HG02588 (cell line): ENCODE measurements at regions not wholly inside any gene's neighbourhood (a gene's known extent, or its start where the extent isn't known, plus 50 kb on each side); places are given as distances from the start of the nearest gene placed in this dataset.
"Not testable (repeated sequence)": the region's sequence is repeated elsewhere in the genome, so short reads cannot be mapped to it uniquely, and the experiment has no call there.

Experiments used
- ATAC-seq: cut with Tn5 transposase; IDR thresholded peaks from one replicate; pipeline ENCODE4 v1.9.1; 2021; ENCODE audit warnings: mild to moderate bottlenecking, moderate library complexity; ENCODE audit not compliant: unreplicated experiment

DNA sequence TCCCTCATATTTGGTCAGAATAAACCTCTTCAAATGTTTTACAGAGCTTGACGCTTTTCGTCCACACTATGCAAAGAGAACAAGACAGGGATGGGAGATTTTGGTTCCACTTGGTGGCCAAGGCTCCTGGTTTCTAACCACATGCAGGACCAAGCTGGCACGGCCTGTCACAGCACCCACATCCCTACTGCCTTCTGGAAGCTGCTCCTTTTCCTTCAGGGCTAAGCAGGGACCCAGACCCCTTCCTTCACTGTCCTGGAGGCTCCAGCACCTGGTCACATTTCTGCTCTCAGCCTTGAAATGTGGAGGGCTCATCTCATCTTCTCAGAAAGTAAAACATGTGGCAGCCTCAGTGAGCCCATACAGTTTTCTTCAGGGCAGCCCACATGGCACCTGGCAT, 50.4 kb upstream of the ARHGEF7 start:
- no peak for ATAC-seq

DNA sequence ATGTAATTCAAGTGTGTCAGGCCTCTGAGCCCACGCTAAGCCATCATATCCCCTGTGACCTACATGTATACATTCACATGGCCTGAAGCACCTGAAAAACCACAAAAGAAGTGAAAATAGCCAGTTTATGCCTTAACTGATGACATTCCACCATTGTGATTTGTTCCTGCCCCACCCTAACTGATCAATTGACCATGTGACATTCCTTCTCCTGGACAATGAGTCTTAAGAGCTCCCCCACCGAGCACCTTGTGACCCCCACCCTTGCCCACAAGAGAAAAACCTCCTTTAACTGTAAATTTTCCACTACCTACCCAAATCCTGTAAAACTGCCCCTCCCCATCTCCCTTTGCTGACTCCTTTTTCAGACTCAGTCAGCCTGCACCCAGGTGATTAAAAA, 52.1 kb upstream of the ARHGEF7 start:
- no peak for ATAC-seq

DNA sequence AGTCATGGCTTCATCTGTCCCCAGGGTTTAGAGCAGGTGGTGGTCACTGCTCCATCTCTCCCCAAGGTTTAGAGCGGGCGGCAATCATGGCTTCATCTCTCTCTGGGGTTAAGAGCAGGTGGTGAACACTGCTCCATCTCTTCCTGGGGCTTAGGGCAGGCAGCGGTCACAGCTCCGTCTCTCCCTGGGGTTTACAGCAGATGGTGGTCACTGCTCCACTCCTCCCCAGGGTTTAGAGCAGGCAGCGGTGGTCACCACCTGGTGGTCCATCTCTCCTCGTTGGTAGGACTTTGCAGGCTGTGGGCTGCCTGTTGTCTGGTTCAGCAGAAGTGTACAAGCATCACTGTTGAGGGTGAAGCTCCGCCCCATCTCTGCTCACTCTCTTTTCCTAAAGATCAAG, 52.8 kb upstream of the ARHGEF7 start:
- no peak for ATAC-seq

DNA sequence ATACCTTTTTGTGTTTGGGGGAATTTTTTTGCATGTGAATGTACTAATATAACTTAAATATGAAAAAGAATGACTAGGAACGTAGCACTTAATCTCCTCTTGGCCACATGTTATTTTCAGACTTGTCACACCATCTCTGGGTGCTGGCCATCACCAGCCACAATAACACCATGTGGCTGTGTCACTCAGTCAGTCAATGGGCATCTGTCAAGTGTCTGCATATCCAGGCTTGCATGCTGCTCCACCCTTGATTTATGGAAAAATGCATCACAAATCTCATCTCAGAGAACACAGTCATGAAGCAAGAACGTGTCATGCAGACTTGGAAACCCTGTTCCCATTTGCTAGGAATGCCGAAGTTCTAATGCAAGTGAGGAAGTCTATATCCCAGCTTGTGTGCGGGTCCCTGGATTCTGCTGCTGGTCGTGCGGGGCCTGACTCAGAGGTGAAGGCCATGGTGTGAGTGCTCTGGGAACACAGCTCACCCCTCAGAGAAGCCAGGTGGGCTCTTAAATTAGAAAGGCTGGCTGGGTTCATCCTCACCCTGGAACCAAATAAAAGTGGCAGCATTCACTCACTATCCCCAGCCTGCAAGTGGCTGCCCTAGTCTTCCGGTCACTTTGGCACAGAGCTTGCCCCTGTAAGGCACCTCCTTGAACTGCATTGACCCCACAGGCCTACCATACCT, 53.6 kb upstream of the ARHGEF7 start:
- no peak for ATAC-seq

DNA sequence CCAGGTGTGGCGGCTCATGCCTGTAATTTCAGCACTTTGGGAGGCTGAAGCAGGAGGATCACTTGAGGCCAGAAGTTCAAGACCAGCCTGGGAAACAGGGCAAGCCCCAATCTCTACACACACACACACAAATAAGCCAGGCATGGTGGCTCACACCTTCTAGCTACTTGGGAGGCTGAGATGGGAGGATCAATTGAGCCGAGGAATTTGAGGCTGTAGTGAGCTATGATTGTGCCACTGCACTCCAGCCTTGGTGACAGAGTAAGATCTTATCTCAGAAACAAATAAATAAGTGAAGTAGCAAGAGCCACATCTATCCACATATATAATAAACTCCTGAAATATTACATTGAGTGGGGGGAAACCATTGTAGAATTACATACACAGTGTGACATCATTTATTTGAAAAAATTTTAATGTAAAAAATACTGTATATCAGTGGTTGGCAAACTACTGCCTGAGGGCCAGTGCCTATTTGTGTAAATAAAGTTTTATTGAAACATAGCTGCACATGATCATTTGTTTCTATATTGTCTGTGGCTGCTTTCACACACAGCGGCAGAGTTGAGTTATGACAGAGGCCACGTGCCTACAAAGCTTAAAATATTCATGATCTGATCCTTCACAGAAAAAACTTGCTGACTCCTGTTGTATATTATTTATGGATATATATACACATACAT, 54.7 kb upstream of the ARHGEF7 start:
- no peak for ATAC-seq

DNA sequence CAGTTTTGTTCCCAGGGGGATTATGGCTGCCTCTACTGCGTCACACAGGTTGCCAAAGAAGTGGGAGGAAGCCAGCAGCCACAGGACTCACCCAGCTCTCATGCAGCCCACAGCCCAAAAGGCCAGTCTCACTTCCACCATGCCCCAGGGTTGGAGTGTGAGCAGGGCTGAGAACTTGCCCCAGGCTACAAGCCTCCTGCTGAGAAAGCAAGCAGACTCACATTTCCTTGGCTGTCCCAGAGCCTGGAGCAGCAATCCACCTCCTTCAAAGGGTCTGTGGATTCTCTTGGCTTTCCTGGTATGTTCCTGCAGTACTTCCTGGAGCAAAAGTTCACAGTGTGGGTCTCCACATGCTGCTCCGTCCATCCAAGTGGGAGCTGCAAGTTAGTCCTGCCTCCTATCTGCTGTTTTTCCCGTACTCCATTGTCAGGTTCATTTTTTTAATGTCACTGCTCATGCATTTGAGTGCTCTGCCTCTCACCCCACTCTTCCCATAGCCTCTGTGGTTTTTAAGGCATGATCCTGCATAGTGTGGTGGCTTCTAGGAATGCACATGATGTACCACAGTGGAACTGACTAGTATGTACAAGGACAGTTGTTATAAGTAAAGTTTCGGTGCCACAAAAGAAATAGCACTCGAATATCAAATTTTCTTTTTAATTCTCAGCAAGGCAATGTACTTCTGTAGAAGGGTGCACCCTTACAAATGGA, 56.2 kb upstream of the ARHGEF7 start:
- ATAC-seq: no peak

DNA sequence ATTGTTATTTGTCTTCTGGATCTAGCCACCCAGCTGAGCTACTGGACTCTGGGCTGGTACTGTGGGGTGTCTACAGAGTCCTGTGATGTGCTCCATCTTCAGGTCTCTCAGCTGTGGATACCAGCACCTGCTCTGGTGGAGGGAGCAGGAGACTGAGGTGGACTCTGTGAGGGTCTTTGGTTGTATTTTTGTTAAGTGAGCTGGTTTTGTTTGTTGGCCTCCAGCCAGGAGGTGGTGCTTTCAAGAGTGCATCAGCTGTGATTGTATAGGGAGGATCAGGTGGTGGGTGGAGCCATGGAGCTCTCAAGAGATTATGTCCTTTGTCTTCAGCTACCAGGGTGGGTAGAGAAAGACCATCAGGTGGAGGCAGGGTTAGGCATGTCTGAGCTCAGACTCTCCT, 56.8 kb upstream of the ARHGEF7 start:
- not testable (repeated sequence) for ATAC-seq

DNA sequence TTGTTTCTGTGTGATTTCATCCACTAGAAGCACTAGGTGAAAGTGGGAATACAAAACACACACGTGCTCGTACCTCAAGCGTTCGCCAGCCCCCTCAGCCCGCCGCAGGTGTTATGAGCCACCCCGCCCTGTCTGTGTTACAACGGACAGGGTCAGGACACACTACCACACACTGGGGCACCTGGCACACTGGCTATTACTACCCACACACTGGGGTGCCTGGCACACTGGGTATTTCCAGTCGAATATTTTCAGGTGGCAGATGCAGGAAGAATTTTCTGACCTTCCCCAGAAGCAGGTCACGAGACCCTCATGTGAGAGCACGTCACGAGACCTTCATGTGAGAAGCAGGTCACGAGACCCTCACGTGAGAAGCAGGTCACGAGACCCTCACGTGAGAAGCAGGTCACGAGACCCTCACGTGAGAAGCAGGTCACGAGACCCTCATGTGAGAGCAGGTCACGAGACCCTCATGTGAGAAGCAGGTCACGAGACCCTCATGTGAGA, 63.3 kb upstream of the ARHGEF7 start:
- ATAC-seq: not testable (repeated sequence)

DNA sequence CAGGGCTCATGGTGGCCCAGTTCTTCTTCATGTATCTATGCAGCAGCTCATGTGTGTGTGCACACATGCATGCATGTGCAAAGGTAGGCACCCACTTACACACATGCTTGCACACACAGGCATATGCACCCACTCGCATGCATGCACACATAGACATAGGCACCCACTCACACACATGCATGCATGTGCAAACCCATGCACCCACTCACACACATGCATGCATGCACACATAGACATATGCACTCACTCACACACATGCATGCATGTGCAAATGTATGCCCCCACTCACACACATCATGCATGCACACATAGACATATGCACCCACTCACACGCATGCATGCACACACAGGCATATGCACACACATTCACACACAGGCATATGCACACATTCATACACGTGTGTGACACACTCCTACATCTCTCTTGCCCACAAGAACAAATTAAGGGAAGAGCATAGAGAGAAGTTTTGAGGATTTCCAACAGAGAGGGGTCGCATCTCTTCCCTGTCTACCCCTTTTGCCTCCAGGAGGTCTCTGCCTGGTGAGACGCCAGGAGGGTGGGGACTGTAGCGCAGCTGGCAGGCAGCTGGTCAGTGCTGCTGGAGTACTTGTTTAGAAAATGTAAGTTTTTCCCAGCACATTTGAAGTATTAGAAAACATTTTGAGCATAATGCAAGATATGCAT, 63.9 kb upstream of the ARHGEF7 start:
- no peak for ATAC-seq

DNA sequence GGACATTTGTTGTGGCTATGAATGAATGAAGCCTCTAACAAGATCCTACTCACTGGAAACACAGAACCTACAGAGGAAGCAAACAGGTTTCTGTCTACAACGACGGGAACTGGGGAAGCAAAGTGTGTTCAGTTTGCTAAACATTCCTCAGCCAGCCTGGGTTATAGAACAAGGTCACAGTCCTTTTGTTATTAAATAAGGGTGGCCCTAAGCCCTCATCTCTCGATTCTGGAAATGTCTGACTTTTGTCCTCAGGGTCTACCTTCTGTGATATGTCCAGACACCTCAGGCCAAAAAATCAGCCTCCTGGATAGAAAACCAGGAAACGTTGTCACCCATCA, 64.6 kb upstream of the ARHGEF7 start:
- ATAC-seq: no peak

DNA sequence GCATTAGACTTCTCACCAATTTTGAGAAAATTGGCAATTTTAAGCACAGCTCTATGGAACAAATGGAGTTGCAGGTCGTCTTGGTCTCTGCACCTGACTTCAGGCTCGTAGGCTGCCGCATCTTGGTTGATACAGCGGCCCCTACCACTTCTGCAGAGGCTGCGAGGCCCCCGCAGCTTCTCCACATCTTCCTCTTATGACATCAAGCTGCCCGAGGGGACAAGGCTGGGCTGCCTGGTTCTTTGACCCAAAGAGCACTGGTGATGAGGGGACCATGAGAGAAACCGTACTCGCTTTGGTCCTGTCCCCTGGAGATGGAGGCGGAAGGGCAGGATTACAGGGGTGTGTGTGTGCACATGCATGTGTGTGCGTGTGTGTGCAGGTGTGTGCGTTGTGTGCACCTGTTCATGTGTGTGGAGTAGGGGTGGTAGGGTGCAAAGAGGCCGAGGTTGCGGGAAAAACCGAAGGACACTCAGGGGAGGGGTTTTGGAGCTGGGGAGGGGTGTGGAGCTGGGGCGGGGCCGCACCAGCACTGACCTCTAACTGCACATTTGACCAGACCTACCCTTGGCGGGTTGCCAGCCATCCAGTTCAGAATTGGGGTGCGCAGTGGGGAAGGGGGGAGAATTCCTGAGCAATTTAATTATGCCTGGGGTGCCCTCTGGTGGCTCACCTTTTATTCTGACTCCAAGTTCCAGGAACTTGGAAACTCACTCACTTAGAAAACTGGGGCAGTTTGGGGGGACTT, 65.1 kb upstream of the ARHGEF7 start:
- ATAC-seq: no peak

DNA sequence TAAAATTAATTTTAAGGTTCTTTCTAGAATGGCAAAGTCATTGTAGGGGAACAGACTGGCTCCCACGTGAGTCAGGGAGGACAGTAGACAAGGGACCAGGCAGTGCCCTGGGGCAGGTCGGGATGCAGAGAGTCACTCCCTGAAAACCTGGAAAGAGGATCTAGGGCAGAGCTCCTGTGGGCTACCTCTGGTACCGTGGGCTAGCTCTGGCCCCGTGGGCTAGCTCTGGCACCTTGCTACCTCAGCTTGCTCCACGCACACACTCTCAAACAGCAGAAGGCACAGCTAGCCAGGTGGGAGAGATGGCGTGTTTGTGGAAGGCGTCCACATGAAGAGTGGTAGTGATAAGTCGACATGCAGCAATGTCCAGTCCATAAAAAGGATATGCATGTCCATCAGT, 66.7 kb upstream of the ARHGEF7 start:
- ATAC-seq: no peak

DNA sequence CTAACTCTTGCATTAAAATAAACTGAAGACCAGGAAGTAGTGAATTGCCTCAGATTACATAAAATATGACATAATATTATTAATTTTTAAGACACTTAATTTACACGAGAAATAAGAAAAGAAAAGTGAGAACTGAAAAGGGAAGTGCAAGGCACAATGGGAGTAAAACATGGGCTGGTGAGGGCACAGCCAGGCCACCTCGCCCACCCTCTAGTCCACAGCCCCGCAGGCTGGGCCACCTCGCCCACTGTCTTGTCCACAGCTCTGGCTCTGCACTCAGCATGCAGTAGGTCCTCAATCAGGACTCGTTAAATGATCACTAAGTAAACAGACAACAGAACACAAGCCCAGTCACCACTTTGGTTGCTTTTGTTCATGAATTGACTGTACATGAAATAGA, 67.8 kb upstream of the ARHGEF7 start:
- ATAC-seq: no peak

DNA sequence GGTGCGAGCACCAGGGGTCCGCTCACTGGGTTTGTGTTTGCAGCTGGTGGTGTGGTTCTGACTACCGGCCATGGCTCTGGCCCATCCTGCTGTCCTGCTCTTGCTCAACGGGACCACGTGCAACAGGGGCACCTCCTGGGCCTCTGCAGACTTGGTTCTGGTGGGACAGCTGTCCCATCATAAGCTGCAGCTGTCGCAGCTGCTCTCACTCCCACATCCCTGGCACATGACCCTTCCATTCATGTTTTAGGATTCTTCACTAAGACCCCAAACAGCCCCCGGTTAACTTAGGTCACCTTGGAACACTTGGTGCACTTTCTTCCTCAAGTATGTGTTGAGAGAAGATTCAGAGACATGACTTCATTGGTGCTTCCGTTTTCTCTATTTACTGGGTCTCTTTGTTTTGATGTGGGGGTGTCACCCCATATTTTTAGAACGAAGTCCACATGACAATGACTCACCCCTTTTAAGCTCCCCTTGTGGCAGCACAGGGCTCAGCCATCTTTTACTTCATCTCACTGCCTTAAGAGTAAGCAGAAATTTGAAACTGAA, 68.4 kb upstream of the ARHGEF7 start:
- no peak for ATAC-seq

DNA sequence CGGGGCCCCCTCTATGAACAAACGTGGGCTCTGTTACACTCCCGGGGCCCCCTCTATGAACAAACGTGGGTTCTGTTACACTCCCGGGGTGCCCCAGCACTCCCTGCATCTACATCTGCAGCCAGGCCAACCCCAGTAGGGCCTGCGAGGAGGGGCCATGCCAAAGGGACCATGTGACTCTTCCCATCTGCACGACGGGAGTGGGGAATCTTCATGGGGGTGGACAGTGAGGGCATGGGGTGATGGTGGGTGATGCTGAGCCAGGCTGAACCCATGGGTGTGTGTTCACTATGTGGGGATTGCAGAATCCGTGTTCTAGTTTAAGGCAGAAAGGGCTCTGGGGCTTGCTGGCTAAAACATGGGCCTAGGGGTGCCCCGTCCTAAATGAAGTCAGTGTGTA, 69.9 kb upstream of the ARHGEF7 start:
- ATAC-seq: no peak

DNA sequence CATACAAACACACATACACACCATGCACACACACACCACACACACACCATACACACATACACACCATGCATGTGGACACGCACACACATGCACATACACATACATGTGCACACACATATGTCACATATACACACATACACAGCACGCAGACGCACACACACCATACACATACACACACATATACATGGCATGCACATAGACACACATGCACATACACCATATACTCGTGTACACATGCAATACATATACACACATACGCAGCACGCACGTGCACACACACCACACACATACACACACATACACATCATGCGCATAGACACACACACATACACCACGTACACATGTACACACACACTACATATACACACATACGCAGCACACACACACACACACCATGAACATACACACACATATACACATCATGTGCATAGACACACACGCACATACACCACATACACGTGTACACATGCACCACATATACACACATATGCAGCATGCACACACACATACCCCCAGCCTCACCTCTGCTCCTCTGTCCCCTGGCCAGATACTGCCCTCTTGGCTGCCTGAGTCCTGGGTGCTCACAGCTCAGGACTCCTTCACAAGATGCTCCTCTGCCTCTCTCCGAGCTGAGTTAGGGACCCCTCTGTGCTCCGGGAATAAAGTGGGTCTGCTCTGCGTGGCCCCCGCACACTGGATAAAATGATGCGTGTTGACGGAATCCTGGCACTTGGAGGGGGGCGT, 70.9 kb upstream of the ARHGEF7 start:
- no peak for ATAC-seq

DNA sequence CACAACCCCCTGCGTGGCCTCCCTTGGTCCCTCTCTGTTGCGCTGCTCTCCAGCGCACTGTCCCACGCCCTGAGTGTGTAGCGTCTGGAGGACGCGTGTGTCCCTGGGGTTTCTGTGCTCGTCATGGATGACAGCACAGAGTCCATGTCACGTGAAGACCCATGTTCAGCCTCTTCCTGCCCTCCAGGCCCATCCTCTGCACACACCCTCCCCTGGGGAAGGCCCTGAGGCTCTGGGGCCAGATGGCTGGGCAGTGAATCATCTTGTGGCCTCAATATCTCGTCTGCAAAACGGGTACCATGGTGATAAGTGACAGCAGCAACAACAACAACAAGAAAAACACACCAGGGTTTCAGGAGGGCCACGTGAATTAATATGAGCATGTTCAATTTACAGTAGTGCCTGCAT, 71.5 kb upstream of the ARHGEF7 start:
- no peak for ATAC-seq

DNA sequence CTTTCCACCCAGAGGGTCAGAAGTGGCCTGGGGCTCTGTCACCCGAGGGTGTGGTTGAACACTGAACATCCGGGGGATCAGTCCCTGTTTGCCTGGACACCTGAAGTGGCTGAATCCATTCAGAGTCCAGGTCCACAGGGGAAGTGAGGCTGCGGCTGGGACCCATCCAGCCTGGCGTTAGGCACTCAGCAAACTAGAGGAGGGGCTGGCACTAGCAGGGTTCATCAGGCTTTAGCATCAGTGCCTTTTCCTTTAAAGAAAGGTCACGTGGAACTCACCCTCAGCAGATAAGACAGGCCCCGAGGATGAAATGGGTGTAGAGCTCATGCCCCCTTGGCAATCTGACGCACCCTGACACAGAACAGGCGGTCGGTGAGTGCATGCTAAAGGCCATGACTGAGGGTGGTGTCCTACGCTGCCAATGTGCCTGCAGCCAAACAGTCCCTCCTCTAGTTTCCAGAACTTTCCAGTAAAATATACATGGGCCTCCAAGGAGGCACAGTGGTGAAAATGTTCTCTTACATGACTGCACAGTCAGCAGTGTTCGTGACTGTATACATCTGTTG, 72.4 kb upstream of the ARHGEF7 start:
- no peak for ATAC-seq

DNA sequence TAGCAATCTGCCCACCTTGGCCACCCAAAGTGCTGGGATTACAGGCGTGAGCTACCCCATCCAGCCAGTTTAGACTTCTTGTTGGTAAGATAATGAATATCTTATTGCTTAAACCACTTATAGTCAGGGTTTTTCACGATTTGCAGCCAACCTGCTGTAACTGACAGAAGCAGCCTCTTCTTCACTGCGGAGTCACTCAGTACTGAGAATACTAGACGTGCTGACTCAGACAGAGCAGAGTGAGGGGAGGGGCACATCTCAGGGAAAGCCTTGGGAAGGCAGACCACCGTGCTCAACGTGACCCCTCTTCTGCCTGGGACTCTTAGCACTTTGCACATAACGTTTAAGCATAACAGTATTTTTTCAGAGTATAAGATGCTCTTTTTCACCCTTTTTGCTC, 74.3 kb upstream of the ARHGEF7 start:
- ATAC-seq: no peak

DNA sequence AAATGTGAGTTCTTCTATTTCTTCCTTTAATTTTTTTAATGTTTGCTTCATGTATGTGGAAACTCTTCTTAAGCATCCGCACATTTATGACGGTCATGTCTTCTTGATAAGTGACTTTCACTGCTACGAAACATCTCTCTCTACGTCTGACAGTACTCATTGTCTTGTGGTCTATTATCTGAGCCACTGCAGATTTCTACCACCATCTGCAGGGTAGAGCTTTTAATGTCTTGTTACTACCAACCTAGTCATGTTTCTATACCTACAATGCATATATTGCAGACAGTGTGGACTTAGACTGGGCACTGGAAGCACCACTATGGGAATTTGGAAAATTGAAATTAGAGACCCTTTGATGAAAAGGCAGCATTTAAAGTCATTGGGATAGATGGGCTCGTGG, 75.4 kb upstream of the ARHGEF7 start:
- ATAC-seq: no peak
